ENCODE measurements at regions not wholly inside any gene's neighbourhood (a gene's known extent, or its start where the extent isn't known, plus 50 kb on each side); places are given as distances from the start of the nearest gene placed in this dataset.

DNA sequence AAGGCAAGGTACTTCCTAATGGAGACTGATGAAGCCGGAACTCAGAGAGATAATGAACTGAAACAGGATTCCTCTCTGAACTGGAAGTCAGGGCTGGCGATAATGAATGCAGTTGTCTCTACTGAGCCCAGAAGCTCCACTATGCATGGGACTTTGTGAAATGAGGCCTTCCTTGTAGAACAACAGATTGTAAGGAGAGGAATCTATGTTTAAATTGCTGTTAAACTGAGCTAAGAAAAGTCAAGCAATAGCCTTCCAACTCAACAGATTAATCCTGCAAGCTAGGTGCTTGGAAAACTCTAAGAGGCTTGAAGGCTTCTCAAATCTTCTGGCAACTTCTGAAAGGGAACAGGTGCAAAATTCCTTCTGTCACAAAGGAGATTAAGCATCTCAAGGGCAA is 119.5 kb upstream of the ARHGAP5 start (continued):
- no peak for TF ChIP-seq MZF1 (tag by site-specific recombination; IDR thresholded peaks at IDR 0.05; ENCODE audit: borderline replicate concordance)
- TF ChIP-seq KLF7 (tag by site-specific recombination; IDR thresholded peaks at IDR 0.05; ENCODE audit: borderline replicate concordance): no peak
- no peak for TF ChIP-seq ZNF221 (tag by site-specific recombination; IDR thresholded peaks at IDR 0.05; ENCODE audit: borderline replicate concordance)

- ChIA-PET CTCF (no interaction called here), POLR2A (no interaction called here)
Observed at GRCh38 chr14:31960039-31960438, 117.1 kb upstream of the ARHGAP5 start.

More at GRCh38 chr14:31960039-31960438, 117.1 kb upstream of the ARHGAP5 start:
- no peaks in the 10 kb centered on the region for H3K4me1 ChIP-seq (ENCODE audit: control insufficient read depth, insufficient read depth, low read length)
- TF ChIP-seq ZNF518A (tag by site-specific recombination; conservative IDR thresholded peaks at IDR 0.05; ENCODE audit: low read depth) (no peak), ZNF169 (tag by site-specific recombination; IDR thresholded peaks at IDR 0.05) (no peak), ZNF600 (tag by site-specific recombination; IDR thresholded peaks at IDR 0.05) (no peak), ZNF571 (tag by site-specific recombination; IDR thresholded peaks at IDR 0.05) (no peak), TSHZ1 (tag by site-specific recombination; IDR thresholded peaks at IDR 0.05; ENCODE audit: borderline replicate concordance) (no peak), ZNF701 (tag by site-specific recombination; IDR thresholded peaks at IDR 0.05) (no peak), ZNF366 (tag by site-specific recombination; conservative IDR thresholded peaks at IDR 0.05) (no peak), KLF16 (tag by site-specific recombination; IDR thresholded peaks at IDR 0.05) (no peak), SCRT1 (tag by site-specific recombination; IDR thresholded peaks at IDR 0.05; ENCODE audit: borderline replicate concordance) (no peak), ZNF350 (tag by site-specific recombination; IDR thresholded peaks at IDR 0.05) (no peak), ZNF132 (tag by site-specific recombination; IDR thresholded peaks at IDR 0.05; ENCODE audit: borderline replicate concordance) (no peak), RBAK (tag by site-specific recombination; IDR thresholded peaks at IDR 0.05) (no peak), ZNF157 (tag by site-specific recombination; IDR thresholded peaks at IDR 0.05) (no peak)
- TF ChIP-seq, protein P1, sequence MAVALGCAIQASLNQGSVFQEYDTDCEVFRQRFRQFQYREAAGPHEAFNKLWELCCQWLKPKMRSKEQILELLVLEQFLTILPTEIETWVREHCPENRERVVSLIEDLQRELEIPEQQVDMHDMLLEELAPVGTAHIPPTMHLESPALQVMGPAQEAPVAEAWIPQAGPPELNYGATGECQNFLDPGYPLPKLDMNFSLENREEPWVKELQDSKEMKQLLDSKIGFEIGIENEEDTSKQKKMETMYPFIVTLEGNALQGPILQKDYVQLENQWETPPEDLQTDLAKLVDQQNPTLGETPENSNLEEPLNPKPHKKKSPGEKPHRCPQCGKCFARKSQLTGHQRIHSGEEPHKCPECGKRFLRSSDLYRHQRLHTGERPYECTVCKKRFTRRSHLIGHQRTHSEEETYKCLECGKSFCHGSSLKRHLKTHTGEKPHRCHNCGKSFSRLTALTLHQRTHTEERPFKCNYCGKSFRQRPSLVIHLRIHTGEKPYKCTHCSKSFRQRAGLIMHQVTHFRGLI (tag by site-specific recombination; IDR thresholded peaks at IDR 0.05): no peak
- no peaks in the 10 kb centered on the region for H3K9me3 ChIP-seq (ENCODE audit: control insufficient read depth, insufficient read depth, low read depth, low read length)
- no peak overlapping the region for H3K4me3 ChIP-seq (ENCODE audit: low read depth, low read length)
- H3K36me3 ChIP-seq (ENCODE audit: control insufficient read depth in 2 of 2, insufficient read depth in 1 of 2, low read length in 2 of 2): no peaks in the 10 kb centered on the region
- no peak overlapping the region for H3K27ac ChIP-seq (ENCODE audit: extremely low read depth, low read depth, low read length)

Data from HEK293 (cell line).